ENCODE measurements at regions not wholly inside any gene's neighbourhood (a gene's known extent, or its start where the extent isn't known, plus 50 kb on each side); places are given as distances from the start of the nearest gene placed in this dataset.

- no peak for TF ChIP-seq ZFX (IDR thresholded peaks at IDR 0.05; ENCODE audit: borderline replicate concordance)
- TF ChIP-seq, protein P1, sequence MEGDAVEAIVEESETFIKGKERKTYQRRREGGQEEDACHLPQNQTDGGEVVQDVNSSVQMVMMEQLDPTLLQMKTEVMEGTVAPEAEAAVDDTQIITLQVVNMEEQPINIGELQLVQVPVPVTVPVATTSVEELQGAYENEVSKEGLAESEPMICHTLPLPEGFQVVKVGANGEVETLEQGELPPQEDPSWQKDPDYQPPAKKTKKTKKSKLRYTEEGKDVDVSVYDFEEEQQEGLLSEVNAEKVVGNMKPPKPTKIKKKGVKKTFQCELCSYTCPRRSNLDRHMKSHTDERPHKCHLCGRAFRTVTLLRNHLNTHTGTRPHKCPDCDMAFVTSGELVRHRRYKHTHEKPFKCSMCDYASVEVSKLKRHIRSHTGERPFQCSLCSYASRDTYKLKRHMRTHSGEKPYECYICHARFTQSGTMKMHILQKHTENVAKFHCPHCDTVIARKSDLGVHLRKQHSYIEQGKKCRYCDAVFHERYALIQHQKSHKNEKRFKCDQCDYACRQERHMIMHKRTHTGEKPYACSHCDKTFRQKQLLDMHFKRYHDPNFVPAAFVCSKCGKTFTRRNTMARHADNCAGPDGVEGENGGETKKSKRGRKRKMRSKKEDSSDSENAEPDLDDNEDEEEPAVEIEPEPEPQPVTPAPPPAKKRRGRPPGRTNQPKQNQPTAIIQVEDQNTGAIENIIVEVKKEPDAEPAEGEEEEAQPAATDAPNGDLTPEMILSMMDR (IDR thresholded peaks at IDR 0.05), result no peak
- H3K27ac ChIP-seq, result no peak overlapping the region
These were observed 164.2 kb upstream of the NBEA start for GRCh38 chr13:34777914-34778303.

DNA sequence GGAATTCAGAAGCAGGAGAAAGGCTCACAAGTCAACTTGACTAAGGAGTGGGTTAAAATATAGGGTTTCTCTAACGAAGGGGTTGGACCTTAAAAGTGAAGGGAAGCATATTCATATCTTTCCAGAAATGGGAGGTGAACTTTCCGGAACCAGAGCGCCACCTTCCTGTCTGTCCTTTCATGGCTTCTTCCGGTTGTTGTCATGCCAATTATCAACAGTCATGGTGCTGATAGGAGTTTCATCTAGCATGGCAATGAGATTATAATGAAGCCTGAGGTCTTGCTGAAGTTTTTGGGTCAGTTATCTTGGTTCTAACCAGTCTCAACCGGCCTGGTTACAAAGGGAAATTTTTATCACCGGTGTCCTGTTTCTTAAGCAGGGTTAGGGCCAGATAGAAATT lies 162.9 kb upstream of the NBEA start:
- TF ChIP-seq ZFX (IDR thresholded peaks at IDR 0.05; ENCODE audit: borderline replicate concordance), result no peak
- TF ChIP-seq, protein P1 (IDR thresholded peaks at IDR 0.05), result peak; percentile 46

DNA sequence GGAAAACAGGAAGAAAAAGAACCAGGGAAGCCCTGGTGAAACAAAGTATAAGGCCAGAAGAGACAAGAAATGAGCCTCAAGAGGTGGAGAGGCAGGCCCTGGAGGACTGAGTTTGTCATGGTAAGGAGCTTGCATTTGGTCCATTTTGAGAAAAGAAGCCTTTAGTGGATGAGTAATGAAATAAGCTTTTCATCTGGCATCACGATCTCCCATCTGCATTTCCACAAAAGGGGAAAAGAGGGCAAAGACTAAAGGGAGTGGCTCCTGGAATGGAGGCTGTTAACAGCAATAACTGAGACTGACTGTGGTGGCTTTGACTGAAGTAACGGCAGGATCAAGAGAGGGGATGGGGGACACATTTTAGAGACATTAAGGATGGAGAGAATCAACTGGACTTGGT lies 148.8 kb upstream of the NBEA start:
- TF ChIP-seq ZFX (IDR thresholded peaks at IDR 0.05; ENCODE audit: borderline replicate concordance), result no peak
- TF ChIP-seq, protein P1 (IDR thresholded peaks at IDR 0.05), result no peak
- H3K27ac ChIP-seq, result no peak overlapping the region

More for the DNA sequence above, 162.9 kb upstream of the NBEA start:
- no peak overlapping the region for H3K27ac ChIP-seq

- no peak overlapping the region for H3K27ac ChIP-seq
- TF ChIP-seq, protein P1 (IDR thresholded peaks at IDR 0.05), result no peak
- TF ChIP-seq ZFX (IDR thresholded peaks at IDR 0.05; ENCODE audit: borderline replicate concordance), result no peak
These were observed 138.3 kb upstream of the NBEA start for GRCh38 chr13:34803756-34804155.

DNA sequence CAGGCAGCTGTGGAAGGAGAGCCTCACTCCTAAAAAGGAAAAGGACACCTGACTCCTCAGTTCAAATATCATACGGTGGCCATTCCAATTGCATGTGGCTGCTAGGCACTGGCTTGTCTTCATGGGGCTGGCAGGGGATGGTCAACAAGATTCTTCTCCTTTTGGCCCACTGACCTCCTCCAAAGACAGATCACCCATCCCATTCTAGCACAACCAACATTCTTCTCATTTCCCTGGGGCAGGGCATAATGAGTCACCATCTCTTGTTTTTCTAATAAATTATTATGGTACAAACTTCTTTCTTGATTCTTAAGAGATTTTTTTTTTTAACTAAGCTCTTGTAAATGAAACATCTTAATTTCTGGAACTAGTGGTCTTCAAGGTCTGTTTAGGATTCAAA lies 136.7 kb upstream of the NBEA start:
- TF ChIP-seq, protein P1 (IDR thresholded peaks at IDR 0.05), result no peak
- TF ChIP-seq ZFX (IDR thresholded peaks at IDR 0.05; ENCODE audit: borderline replicate concordance), result no peak
- no peak overlapping the region for H3K27ac ChIP-seq

- TF ChIP-seq, protein P1 (IDR thresholded peaks at IDR 0.05), result no peak
- TF ChIP-seq ZFX (IDR thresholded peaks at IDR 0.05; ENCODE audit: borderline replicate concordance), result no peak
- no peak overlapping the region for H3K27ac ChIP-seq
These were observed 133.4 kb upstream of the NBEA start for GRCh38 chr13:34808649-34809048.

DNA sequence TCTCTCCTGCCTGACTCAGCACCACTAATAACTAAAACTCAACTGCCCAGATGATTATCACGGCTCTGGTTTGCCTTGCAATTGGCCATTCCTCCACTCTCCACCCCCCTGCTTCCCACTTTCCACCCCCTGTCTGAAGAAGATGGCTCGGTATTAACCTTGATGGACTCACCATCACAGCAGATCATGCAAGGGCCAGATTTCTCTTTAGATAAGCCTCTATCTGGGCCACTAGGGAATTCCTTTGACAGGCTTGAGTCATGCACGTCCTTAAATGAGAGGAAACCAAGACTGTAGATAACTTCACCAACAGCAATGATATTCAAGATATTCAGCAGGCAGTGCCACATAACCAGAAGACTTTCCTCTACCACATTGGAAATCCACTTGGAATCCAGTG lies 131.1 kb upstream of the NBEA start:
- TF ChIP-seq ZFX (IDR thresholded peaks at IDR 0.05; ENCODE audit: borderline replicate concordance), result no peak
- TF ChIP-seq, protein P1 (IDR thresholded peaks at IDR 0.05), result no peak
- H3K27ac ChIP-seq, result no peak overlapping the region

Data from 22Rv1 (cell line).